CD4-positive, alpha-beta T cell treated with Interleukin-12 subunit alpha and Interleukin-12 subunit beta, for 1 hour (primary cell): ENCODE measurements at regions not wholly inside any gene's neighbourhood (a gene's known extent, or its start where the extent isn't known, plus 50 kb on each side); places are given as distances from the start of the nearest gene placed in this dataset.

Experiments used
- DNase-seq: peaks from one replicate; pipeline ENCODE4 v3.0.0-alpha.2; 2020

DNA sequence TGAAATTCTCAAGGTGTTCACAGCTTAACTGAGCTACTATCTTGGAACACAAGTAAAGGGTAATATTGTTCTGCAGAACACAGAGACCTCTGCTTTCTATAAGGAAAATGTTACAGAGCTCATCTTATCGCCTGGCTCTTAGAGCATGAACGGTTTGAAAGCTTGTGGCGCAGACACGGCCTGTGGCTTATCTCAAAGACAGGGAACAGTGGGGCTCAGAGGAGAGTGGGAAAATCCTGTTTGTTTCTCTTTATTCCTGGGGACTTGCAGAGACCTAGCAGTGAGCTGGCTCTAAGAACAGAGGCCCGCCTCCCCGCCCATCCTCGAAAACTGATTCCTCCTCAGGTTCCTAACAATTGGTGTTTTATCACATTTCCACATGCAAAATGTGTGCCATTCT lies 131.7 kb downstream of the EMX2 start:
- no peak for DNase-seq

DNA sequence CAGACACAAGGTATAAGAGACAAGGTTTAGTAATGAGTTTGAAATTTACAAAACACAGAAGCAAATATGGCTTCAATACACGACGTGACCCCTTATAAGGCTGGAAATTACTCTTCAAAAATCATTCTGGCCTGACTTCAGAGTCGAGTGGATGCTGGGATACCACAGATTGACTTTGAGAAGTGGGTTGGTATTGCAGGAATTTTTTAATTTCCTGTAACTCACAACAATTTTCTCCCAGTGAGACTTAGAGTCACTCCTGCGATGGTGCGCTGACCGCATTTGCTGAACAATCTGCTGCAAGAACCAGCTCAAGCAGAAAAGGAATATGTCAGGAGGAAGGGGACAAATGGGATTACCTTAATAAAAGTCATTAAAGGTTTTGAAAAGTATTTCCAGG lies 132.1 kb downstream of the EMX2 start:
- no peak for DNase-seq

- no peak for DNase-seq
Measured at GRCh38 chr10:117675514-117676055, 133.0 kb downstream of the EMX2 start.

DNA sequence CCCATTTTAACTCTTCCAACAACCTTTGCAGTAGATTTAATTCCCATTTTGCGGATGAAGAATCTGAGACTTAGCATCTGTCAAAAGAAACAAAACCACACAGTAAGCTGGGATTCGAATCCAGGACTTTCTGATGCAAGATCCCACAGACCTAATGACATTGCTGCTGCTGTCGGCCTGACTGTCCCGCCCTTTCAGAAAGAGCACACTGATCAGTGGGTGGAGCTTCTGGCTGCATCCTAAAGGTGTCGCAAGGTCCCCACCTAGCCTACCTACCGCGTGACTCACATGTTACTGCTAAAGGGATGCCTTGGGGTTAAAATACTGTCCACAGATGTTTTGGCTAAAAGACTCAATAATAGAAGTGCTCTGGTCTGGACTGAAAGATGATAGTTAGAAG lies 134.7 kb downstream of the EMX2 start:
- no peak for DNase-seq

DNA sequence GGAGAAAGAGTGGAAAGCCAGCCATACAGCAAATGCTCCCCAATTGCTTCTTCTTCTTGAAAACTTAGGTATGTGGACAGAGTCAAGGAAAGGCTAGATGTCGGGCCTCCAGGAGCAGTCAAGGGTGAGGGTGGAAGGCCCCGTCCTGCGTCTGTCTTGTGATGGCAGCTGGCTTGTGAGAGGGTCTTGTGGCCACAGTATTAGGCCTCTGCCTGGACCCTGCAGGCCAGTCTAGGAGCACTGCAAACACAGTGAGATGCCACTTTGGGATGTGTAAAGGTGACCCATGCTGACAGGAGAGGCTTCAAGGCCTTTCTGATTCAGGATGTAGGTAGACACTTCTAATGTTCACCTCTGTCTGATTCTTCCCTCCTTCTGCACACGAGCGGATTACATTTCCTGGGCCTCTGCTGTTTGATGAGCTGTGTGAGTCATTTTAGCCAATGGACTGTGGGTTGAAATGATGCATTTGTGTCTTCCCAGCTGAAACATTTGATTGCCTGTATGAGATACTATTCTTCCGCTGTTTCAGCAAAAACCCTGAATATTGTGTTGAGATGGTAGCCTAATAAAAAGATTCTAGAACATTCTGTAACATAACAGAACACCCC lies 135.4 kb downstream of the EMX2 start:
- DNase-seq: no peak

- DNase-seq: no peak
Measured at GRCh38 chr10:117680601-117681000, 138.1 kb downstream of the EMX2 start.

DNA sequence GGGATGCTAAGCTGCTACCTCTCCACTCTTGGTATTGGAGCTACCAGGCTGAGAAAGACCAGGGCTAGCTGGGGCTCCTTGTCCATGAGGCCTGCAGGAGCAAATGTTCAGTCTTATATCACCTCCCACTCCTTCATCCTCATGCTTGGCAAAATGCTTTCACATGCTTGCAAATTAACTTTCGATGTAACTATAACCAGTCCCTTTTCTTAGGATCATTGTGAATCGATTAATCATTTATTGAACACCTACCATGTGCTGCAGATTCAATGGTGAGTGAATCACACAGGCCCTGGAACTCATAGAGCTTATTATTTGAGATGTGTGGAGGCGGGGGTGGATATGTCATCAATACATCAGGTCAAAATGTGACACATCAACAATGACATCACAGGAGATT lies 138.6 kb downstream of the EMX2 start:
- no peak for DNase-seq

DNA sequence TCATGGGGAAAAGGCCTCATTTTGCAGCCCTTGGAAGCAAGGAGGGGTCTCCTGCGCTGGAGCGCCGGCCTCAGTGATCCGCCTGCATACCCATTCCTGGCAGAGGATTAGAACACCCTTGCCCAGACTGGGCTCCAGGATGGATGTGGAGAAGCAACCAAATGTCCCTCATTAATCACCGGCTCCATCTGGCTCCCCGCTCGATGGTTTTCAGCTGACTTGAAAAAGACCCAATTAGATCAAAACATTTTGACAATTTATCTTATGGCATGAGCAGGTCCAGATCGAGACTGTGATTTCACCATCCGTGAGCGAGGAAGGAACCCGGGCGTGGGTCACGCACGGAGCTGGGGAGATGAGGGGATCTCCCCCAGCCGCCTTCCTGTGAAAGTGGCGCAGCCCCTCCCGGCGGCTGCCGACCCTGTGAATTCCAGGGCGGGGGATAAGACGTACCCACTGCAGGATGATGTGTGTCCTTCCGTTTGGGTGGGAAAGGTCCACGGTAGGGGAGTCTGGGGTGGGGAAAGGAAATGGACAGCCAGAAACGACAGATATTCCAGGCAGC lies 141.6 kb downstream of the EMX2 start:
- no peak for DNase-seq

GRCh38 chr10:117684672-117685211 lies 142.2 kb downstream of the EMX2 start:
- DNase-seq: no peak

GRCh38 chr10:117685431-117685830 lies 142.9 kb downstream of the EMX2 start:
- DNase-seq: no peak

GRCh38 chr10:117686606-117687005 lies 144.1 kb downstream of the EMX2 start:
- no peak for DNase-seq

DNA sequence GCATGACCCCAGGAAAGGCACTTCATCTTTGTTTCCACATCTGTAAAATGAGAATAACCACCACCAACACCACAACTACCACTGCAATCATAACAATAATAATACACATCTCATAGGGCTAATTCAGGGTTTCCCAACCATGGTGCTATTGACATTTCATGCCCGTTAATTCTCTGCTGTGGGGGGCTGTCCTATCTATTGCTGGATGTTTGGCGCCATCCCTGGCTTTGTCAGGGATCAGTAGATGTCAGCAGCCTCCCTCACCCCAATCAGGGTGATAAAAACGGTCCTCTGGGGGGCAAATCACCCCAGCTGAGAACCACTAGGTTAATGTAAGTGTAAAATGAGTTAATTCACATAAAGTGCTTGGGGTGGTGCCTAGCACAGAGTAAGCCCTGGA lies 145.8 kb downstream of the EMX2 start:
- DNase-seq: no peak

GRCh38 chr10:117689566-117689965 lies 147.0 kb downstream of the EMX2 start:
- no peak for DNase-seq

DNA sequence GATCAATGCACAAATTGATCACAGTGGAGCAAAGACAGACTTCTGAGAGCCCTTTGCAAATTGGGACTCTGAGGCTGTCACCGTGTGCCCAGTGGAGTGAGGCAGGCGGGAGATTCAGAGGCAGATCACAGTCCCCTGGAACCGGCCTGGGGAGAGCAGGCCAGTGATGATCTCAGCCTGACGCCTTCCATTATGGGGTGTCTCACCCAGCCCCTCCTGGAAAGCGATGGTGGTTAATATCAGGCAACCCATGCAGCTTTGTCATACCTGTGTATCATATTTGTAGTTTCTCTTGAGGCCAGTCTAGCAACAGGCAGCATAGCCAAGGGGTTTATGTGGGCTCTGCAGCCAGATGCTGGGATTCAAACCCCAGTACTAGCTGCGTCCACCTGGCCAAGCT lies 147.8 kb downstream of the EMX2 start:
- DNase-seq: no peak

- DNase-seq: no peak
Measured at GRCh38 chr10:117694190-117694589, 151.6 kb downstream of the EMX2 start.

- no peak for DNase-seq
Measured at GRCh38 chr10:117697402-117697801, 154.9 kb downstream of the EMX2 start.

DNA sequence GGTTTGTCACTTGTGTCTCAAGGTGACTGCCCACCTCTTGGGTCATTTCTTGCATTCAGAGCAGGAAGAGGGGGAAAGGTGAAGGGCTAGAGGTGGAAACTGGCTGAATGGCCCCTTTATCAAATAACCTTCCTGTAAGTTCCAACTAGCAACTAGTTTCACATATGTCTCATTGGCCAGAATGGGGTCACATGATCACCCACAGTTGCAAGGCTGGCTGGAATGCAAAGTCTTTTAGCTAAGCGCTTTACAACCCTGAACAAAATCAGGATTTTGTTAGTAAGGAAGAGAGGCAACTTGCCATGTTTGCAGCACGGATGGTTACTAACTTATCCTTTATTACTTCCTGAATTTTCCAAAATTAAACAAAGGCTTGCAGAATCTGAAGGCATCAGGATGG lies 156.3 kb downstream of the EMX2 start:
- no peak for DNase-seq

DNA sequence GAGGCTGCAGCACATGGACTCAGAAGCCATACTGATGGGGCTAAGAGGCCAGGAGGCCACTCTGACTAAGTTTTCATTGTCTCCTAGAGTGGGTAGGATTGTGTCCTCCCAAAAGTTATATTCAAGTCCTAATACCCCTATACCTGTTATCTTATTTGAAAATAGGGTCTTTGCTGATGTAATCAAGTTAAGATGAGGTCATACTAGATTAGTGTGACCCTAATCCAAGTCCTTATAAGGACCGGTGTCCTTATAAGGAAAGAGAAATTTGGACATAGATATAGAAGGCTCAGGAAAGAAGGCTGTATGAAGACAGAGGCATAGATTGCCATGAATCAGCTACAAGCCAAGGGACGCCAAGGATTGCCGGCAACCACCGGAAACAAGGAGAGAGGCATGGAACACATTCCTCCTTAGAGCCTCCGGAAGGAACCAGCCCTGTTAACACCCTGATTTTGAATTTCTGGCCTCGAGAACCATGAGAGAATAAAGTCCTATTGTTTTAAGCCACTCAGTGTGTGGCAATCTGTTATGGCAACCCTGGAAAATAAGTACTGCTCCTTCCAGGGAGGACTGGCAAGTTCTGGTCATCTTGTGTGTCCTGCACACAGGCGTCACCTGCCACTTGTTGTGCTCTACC lies 157.0 kb downstream of the EMX2 start:
- no peak for DNase-seq

DNA sequence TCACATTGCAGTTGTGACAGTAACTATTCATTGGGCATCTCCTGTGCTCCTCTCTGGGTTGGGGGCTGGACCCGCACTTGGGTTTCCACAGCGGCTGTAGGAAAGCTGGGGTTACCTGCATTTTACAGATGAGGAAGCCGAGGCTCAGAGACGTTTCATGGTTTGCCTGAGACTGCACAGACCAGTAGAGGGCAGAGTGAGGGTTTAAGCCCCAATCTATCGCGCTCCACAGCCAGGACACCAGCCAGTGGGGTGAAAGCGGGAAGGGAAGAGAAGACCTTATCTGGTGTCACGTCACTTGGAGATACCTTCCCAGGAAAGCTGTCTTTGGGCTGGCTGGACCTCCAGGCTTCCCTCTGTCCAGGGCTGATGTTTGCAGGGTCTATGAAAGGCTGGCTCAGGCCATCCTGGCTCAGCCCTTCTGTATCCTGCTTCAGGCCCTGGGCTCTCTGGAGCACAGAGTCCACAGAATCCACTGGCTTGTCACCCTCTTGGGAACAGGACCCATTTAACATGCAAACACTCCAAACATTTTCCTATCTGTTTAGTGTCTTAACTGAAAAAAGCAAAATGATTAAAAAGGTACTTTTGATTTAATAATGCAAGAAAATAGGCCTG lies 167.7 kb downstream of the EMX2 start:
- DNase-seq: no peak

GRCh38 chr10:117716889-117717288 lies 174.3 kb downstream of the EMX2 start:
- DNase-seq: no peak

DNA sequence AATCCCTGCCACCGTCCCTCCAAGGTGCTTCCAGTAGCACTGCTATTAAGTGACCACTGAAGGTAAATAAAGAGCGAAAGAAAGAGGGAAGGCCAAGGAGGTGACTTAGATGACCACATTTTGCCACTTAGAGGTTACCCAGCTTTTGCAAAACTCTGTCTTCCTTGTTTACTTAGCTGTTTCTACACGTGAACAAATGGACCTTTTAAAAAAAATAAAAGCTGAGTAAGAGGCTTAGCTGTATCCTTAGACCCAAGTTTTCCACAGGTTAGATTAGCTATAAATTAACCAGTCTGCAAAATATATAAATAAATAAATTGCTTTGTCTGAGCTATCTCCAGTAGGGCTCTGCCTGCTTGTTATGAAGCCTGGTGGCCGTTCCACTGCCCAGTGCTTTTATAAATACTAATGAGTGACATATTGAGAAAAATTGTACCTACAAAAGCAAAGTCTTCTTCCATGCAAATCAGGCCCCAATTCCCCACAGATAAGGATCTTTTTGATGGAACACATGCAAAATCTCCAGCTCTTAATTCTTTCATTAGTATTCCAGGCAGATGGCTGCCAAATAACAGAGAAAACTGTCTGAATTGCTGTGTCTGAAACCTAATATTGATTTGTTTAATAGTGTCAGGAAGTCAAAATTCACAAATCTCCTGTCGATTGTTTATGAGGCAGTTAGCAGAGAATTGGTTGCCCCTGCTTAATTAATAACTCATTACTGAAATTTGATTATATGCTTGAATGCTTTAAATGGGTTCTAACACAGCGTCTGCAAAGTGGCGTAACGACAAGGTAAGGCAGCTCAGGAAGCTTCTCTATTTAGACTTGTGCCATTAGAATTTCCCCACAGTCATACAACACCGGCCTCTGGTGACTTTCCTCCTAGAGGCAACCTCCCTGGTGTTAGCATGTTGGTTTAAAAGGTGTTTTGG lies 176.7 kb downstream of the EMX2 start:
- DNase-seq: no peak
